ENCODE measurements at regions not wholly inside any gene's neighbourhood (a gene's known extent, or its start where the extent isn't known, plus 50 kb on each side); places are given as distances from the start of the nearest gene placed in this dataset.
A peak's percentile ranks its signal among the peaks of the same experiment; 100 is the strongest.

DNA sequence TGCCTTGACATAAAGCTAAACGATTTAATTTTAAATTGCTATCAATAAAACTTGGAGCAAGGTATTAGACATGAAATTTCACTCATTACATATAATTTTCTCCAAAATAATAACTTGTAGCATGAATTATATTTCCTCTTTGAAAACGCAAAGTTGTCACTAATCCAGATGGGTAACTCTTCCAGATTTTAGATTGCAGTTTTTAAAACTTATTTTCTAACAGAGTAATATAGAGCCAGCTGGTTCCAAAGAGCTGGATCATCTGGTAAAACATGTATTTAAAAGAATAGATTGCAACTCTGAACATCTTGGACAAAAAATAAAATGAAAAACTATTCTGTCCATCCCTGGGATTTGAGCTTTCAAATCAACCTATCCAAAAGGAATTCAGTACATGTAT lies 238.2 kb upstream of the INTU start:
- Histone ChIP-seq H3K9me3 (ENCODE audit: control insufficient read depth, insufficient read depth, low read depth, low read length) (no peaks in the 10 kb centered on the region), H3K27me3 (ENCODE audit: control insufficient read depth, insufficient read depth, low read length) (no peaks in the 10 kb centered on the region), H3K4me2 (ENCODE audit: extremely low read depth, insufficient read depth, low read length) (no peak overlapping the region), H4K20me1 (ENCODE audit: control insufficient read depth, extremely low read depth, insufficient read depth, low read length) (no peaks in the 10 kb centered on the region), H3K27ac (ENCODE audit: insufficient read depth, low read length) (no peak overlapping the region), H3K79me2 (ENCODE audit: control insufficient read depth, insufficient read depth, low read length) (no peaks in the 10 kb centered on the region), H3K36me3 (ENCODE audit: control insufficient read depth, insufficient read depth, low read length) (no peaks in the 10 kb centered on the region), H3K4me3 (replicated peaks in 1 of 4; ENCODE audit: control extremely low read depth in 1 of 4, insufficient read depth in 1 of 4, low read depth in 3 of 4, low read length in 4 of 4) (no peak overlapping the region), H3K4me1 (ENCODE audit: control insufficient read depth, extremely low read depth, insufficient read depth, low read length) (no peaks in the 10 kb centered on the region), H3K9ac (ENCODE audit: insufficient read depth, low read length) (no peak overlapping the region), H2AFZ (ENCODE audit: low read length) (no peak overlapping the region)
- TF ChIP-seq, protein P1, sequence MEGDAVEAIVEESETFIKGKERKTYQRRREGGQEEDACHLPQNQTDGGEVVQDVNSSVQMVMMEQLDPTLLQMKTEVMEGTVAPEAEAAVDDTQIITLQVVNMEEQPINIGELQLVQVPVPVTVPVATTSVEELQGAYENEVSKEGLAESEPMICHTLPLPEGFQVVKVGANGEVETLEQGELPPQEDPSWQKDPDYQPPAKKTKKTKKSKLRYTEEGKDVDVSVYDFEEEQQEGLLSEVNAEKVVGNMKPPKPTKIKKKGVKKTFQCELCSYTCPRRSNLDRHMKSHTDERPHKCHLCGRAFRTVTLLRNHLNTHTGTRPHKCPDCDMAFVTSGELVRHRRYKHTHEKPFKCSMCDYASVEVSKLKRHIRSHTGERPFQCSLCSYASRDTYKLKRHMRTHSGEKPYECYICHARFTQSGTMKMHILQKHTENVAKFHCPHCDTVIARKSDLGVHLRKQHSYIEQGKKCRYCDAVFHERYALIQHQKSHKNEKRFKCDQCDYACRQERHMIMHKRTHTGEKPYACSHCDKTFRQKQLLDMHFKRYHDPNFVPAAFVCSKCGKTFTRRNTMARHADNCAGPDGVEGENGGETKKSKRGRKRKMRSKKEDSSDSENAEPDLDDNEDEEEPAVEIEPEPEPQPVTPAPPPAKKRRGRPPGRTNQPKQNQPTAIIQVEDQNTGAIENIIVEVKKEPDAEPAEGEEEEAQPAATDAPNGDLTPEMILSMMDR (conservative IDR thresholded peaks at IDR 0.05 in 1 of 2, IDR thresholded peaks at IDR 0.05 in 1 of 2; ENCODE audit: low read depth in 1 of 2, low read length in 2 of 2) = no peak
- no peak for TF ChIP-seq EZH2 (IDR thresholded peaks at IDR 0.05; ENCODE audit: low read length, missing control alignments)
- DNase-seq (ENCODE audit: low read depth in 2 of 2) = no peak

DNA sequence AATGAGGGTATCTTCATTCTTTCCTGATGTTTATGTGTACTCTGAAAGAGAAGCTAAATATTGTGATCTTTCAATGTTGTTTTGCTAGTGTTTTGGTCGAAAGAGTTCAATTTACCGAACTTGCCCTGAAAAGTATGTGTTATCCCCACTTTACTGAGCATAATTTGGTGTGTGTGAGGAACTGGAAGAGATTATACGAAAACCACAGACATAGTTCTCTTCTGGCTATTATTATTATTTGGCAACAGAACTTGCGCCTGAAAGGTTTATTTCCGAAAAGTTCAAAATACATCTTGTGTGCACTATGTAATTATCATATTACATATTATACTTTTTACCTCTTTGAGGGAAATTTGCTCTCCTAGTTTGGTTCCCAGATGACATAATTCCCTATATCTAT lies 232.5 kb upstream of the INTU start:
- H3K4me2 ChIP-seq (ENCODE audit: extremely low read depth, insufficient read depth, low read length) = no peak overlapping the region
- H2AFZ ChIP-seq (ENCODE audit: low read length) = no peak overlapping the region
- no peak overlapping the region for H3K4me3 ChIP-seq (replicated peaks in 1 of 4; ENCODE audit: control extremely low read depth in 1 of 4, insufficient read depth in 1 of 4, low read depth in 3 of 4, low read length in 4 of 4)
- H3K9me3 ChIP-seq (ENCODE audit: control insufficient read depth, insufficient read depth, low read depth, low read length) = no peaks in the 10 kb centered on the region
- H3K27ac ChIP-seq (ENCODE audit: insufficient read depth, low read length) = no peak overlapping the region
- no peaks in the 10 kb centered on the region for H3K27me3 ChIP-seq (ENCODE audit: control insufficient read depth, insufficient read depth, low read length)
- H3K4me1 ChIP-seq (ENCODE audit: control insufficient read depth, extremely low read depth, insufficient read depth, low read length) = no peaks in the 10 kb centered on the region
- H3K36me3 ChIP-seq (ENCODE audit: control insufficient read depth, insufficient read depth, low read length) = no peaks in the 10 kb centered on the region
- no peak for DNase-seq (ENCODE audit: low read depth in 2 of 2)
- no peak overlapping the region for H3K9ac ChIP-seq (ENCODE audit: insufficient read depth, low read length)
- H3K79me2 ChIP-seq (ENCODE audit: control insufficient read depth, insufficient read depth, low read length) = no peaks in the 10 kb centered on the region
- H4K20me1 ChIP-seq (ENCODE audit: control insufficient read depth, extremely low read depth, insufficient read depth, low read length) = no peaks in the 10 kb centered on the region
- TF ChIP-seq EZH2 (IDR thresholded peaks at IDR 0.05; ENCODE audit: low read length, missing control alignments) = no peak
- TF ChIP-seq, protein P1 (conservative IDR thresholded peaks at IDR 0.05 in 1 of 2, IDR thresholded peaks at IDR 0.05 in 1 of 2; ENCODE audit: low read depth in 1 of 2, low read length in 2 of 2) = no peak

DNA sequence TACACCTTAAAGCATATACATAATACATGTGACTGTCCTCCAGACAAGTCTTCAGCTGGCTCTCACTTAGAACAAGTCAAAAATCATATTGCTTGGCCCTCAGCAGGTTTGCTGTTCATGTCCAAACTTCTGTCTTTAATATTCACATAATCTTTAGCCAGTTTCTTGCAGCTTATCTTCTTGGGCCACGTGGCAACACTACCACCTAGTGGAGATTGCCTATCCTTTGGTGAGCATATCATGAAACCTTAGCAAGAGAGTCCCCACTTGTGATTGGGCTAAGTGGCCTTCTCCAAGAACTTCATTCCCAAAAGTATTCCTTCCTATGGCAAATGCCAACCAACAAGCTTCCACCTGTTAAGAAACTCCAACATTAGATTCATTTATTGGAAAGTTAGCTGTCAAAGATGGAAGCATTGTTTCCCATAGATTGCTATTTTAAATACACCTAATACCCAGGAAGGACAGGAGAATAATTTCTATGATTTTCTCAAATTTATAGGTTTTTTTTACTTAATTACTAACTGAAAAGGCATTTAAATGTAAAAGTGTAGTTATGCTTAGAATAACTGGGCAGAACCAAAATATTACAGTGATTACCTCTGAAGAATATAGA lies 231.9 kb upstream of the INTU start:
- Histone ChIP-seq H3K4me3 (replicated peaks in 1 of 4; ENCODE audit: control extremely low read depth in 1 of 4, insufficient read depth in 1 of 4, low read depth in 3 of 4, low read length in 4 of 4) (no peak overlapping the region), H3K9ac (ENCODE audit: insufficient read depth, low read length) (no peak overlapping the region), H3K9me3 (ENCODE audit: control insufficient read depth, insufficient read depth, low read depth, low read length) (no peaks in the 10 kb centered on the region), H2AFZ (ENCODE audit: low read length) (no peak overlapping the region), H3K79me2 (ENCODE audit: control insufficient read depth, insufficient read depth, low read length) (no peaks in the 10 kb centered on the region), H3K27ac (ENCODE audit: insufficient read depth, low read length) (no peak overlapping the region), H3K36me3 (ENCODE audit: control insufficient read depth, insufficient read depth, low read length) (no peaks in the 10 kb centered on the region), H3K4me1 (ENCODE audit: control insufficient read depth, extremely low read depth, insufficient read depth, low read length) (no peaks in the 10 kb centered on the region), H3K4me2 (ENCODE audit: extremely low read depth, insufficient read depth, low read length) (no peak overlapping the region), H3K27me3 (ENCODE audit: control insufficient read depth, insufficient read depth, low read length) (no peaks in the 10 kb centered on the region), H4K20me1 (ENCODE audit: control insufficient read depth, extremely low read depth, insufficient read depth, low read length) (no peaks in the 10 kb centered on the region)
- peak; percentile 73 to 86 for DNase-seq (ENCODE audit: low read depth in 2 of 2)
- TF ChIP-seq, protein P1 (conservative IDR thresholded peaks at IDR 0.05 in 1 of 2, IDR thresholded peaks at IDR 0.05 in 1 of 2; ENCODE audit: low read depth in 1 of 2, low read length in 2 of 2) = peak; percentile 90 to 98
- TF ChIP-seq EZH2 (IDR thresholded peaks at IDR 0.05; ENCODE audit: low read length, missing control alignments) = no peak

Measured in fibroblast of lung (primary cell).